GM12878 (cell line): ENCODE measurements at regions not wholly inside any gene's neighbourhood (a gene's known extent, or its start where the extent isn't known, plus 50 kb on each side); places are given as distances from the start of the nearest gene placed in this dataset.

Experiments used
- CHD1 ChIP-seq: IDR thresholded peaks from 2 replicates; pipeline ENCODE4 v1.6.1; 2012; ENCODE audit warnings: low read depth, low read length, improper control_type of control experiment
- FOXK2 ChIP-seq: fragments of 450-650 bp; IDR thresholded peaks from 2 replicates; pipeline ENCODE4 v1.6.1; 2017; ENCODE audit warnings: mild to moderate bottlenecking, moderate library complexity
- POLR2A ChIP-seq: IDR thresholded peaks from 2 replicates; pipeline ENCODE4 v1.6.1; 2011; ENCODE audit warnings: low read depth, mild to moderate bottlenecking, low read length
- USF2 ChIP-seq: IDR thresholded peaks from 2 replicates; pipeline ENCODE4 v1.6.1; 2011; ENCODE audit warnings: low read depth, low read length, improper control_type of control experiment, borderline replicate concordance
- ZNF687 ChIP-seq: fragments of 450-650 bp; IDR thresholded peaks from 2 replicates; pipeline ENCODE4 v1.6.1; 2017; ENCODE audit warnings: mild to moderate bottlenecking, moderate library complexity

GRCh38 chrX:102787283-102787682 is 66.7 kb downstream of the GPRASP3 start:
- TF ChIP-seq USF2 = no peak
- no peak for TF ChIP-seq FOXK2
- no peak for TF ChIP-seq CHD1
- no peak for TF ChIP-seq POLR2A
- TF ChIP-seq ZNF687 = no peak
